HG02798 (cell line): ENCODE measurements at regions not wholly inside any gene's neighbourhood (a gene's known extent, or its start where the extent isn't known, plus 50 kb on each side); places are given as distances from the start of the nearest gene placed in this dataset.
"Not testable (repeated sequence)": the region's sequence is repeated elsewhere in the genome, so short reads cannot be mapped to it uniquely, and the experiment has no call there.

ENCODE experiments used
- ATAC-seq: cut with Tn5 transposase; IDR thresholded peaks from one replicate; pipeline ENCODE4 v1.9.1; 2021; ENCODE audit warnings: mild to moderate bottlenecking; ENCODE audit not compliant: unreplicated experiment, poor library complexity

GRCh38 chr6:14782921-14783464, 462.9 kb upstream of the JARID2 start:
- ATAC-seq: not testable (repeated sequence)

- no peak for ATAC-seq
Measured at GRCh38 chr6:14783594-14783993, 462.3 kb upstream of the JARID2 start.

- no peak for ATAC-seq
Measured at GRCh38 chr6:14784596-14785492, 461.0 kb upstream of the JARID2 start.

GRCh38 chr6:14785493-14785790, 460.4 kb upstream of the JARID2 start:
- ATAC-seq: no peak

GRCh38 chr6:14786008-14786407, 459.9 kb upstream of the JARID2 start:
- ATAC-seq: no peak

GRCh38 chr6:14786455-14786854, 459.4 kb upstream of the JARID2 start:
- no peak for ATAC-seq

- no peak for ATAC-seq
Measured at GRCh38 chr6:14787250-14787649, 458.6 kb upstream of the JARID2 start.

GRCh38 chr6:14787677-14788076, 458.2 kb upstream of the JARID2 start:
- no peak for ATAC-seq

- no peak for ATAC-seq
Measured at GRCh38 chr6:14789996-14790395, 455.9 kb upstream of the JARID2 start.

GRCh38 chr6:14790976-14791375, 454.9 kb upstream of the JARID2 start:
- ATAC-seq: no peak

GRCh38 chr6:14791526-14791925, 454.3 kb upstream of the JARID2 start:
- ATAC-seq: no peak

GRCh38 chr6:14792118-14792955, 453.5 kb upstream of the JARID2 start:
- ATAC-seq: no peak

- ATAC-seq: no peak
Measured at GRCh38 chr6:14795451-14795850, 450.4 kb upstream of the JARID2 start.

- no peak for ATAC-seq
Measured at GRCh38 chr6:14796974-14797762, 448.7 kb upstream of the JARID2 start.

- no peak for ATAC-seq
Measured at GRCh38 chr6:14797875-14798593, 447.8 kb upstream of the JARID2 start.

- ATAC-seq: no peak
Measured at GRCh38 chr6:14798594-14798982, 447.3 kb upstream of the JARID2 start.

GRCh38 chr6:14798996-14799588, 446.8 kb upstream of the JARID2 start:
- ATAC-seq: no peak

GRCh38 chr6:14799928-14800327, 445.9 kb upstream of the JARID2 start:
- peak; percentile 79 for ATAC-seq

- no peak for ATAC-seq
Measured at GRCh38 chr6:14802514-14803160, 443.2 kb upstream of the JARID2 start.
